GM23248 (cell line): ENCODE measurements at regions not wholly inside any gene's neighbourhood (a gene's known extent, or its start where the extent isn't known, plus 50 kb on each side); places are given as distances from the start of the nearest gene placed in this dataset.

Source experiments
- EZH2 ChIP-seq: fragments of 200-600 bp; sonication (generic); IDR thresholded peaks from 2 replicates; pipeline ENCODE4 v1.6.1; 2018; ENCODE audit warnings: antibody characterized with exemption, mild to moderate bottlenecking; ENCODE audit not compliant: insufficient read depth, poor library complexity, severe bottlenecking
- EZH2phosphoT487 ChIP-seq: fragments of 200-600 bp; sonication (generic); IDR thresholded peaks from 2 replicates; pipeline ENCODE4 v1.6.1; 2018; ENCODE audit warnings: antibody characterized with exemption, moderate library complexity, mild to moderate bottlenecking, low read depth; ENCODE audit not compliant: insufficient read depth

DNA sequence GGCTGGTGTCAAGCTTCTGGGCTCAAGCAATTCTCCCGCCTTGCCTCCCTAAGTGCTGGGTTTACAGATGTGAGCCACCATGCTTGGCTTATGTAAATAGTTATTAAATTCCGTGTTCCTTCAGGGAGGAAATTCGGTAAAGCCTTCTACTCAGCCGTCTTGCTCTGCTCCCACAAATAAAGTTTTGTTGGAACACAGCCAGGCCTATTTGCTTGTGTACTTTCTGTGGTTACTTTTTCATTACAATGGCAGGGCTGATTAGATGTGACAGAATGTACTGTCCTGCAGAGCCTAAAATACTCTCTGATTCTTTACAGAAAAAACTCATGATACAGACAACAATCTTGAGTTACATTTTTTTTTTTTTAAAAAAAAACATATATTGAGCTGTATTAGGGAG is 68.8 kb upstream of the TACR1 start:
- no peak for TF ChIP-seq EZH2
- no peak for TF ChIP-seq EZH2phosphoT487
